ENCODE measurements at regions not wholly inside any gene's neighbourhood (a gene's known extent, or its start where the extent isn't known, plus 50 kb on each side); places are given as distances from the start of the nearest gene placed in this dataset.

DNA sequence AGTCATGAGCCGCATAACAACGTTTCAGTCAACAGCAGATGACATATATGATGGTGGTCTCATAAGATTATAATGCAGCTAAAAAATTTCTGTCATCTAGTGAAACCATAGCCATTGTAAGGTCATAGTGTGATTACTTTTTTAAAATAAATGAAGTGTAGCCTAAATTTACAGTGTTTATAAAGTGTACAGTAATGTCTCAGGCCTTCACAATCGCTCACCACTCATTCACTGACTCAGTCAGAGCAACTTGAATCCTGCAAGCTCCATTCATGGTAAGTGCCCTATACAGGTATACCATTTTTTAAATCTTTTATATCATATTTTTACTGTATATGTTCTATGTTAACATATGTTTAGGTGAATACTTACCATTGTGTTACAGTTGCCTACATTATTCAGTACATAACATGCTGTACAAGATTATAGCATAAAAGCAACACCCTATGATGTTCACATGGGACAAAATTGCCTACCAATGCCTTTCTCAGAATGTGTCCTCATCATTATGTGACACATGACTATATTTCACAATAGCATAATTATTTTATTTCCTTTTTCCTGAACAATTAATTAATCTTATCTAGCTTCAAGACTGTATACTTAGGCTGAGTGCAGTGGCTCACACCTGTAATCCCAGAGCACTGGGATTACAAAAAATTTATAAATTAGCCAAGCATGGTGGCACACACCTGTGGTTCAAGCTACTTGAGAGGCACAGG, 1115.9 kb upstream of the ZEB2 start:
- Histone ChIP-seq H3K4me1 (ENCODE audit: control insufficient read depth, extremely low read depth, insufficient read depth, low read length) (peaks cover 4% of the 10 kb centered on the region), H3K9ac (ENCODE audit: insufficient read depth, low read length) (no peak overlapping the region), H3K27ac (ENCODE audit: insufficient read depth, low read length) (no peak overlapping the region), H3K4me2 (ENCODE audit: extremely low read depth, insufficient read depth, low read length) (no peak overlapping the region), H3K79me2 (ENCODE audit: control insufficient read depth, insufficient read depth, low read length) (no peaks in the 10 kb centered on the region), H3K9me3 (ENCODE audit: control insufficient read depth, insufficient read depth, low read depth, low read length) (no peaks in the 10 kb centered on the region), H3K4me3 (replicated peaks in 1 of 4; ENCODE audit: control extremely low read depth in 1 of 4, insufficient read depth in 1 of 4, low read depth in 3 of 4, low read length in 4 of 4) (no peak overlapping the region), H3K36me3 (ENCODE audit: control insufficient read depth, insufficient read depth, low read length) (no peaks in the 10 kb centered on the region), H2AFZ (ENCODE audit: low read length) (no peak overlapping the region), H3K27me3 (ENCODE audit: control insufficient read depth, insufficient read depth, low read length) (no peaks in the 10 kb centered on the region), H4K20me1 (ENCODE audit: control insufficient read depth, extremely low read depth, insufficient read depth, low read length) (no peaks in the 10 kb centered on the region)
- TF ChIP-seq, protein P1, sequence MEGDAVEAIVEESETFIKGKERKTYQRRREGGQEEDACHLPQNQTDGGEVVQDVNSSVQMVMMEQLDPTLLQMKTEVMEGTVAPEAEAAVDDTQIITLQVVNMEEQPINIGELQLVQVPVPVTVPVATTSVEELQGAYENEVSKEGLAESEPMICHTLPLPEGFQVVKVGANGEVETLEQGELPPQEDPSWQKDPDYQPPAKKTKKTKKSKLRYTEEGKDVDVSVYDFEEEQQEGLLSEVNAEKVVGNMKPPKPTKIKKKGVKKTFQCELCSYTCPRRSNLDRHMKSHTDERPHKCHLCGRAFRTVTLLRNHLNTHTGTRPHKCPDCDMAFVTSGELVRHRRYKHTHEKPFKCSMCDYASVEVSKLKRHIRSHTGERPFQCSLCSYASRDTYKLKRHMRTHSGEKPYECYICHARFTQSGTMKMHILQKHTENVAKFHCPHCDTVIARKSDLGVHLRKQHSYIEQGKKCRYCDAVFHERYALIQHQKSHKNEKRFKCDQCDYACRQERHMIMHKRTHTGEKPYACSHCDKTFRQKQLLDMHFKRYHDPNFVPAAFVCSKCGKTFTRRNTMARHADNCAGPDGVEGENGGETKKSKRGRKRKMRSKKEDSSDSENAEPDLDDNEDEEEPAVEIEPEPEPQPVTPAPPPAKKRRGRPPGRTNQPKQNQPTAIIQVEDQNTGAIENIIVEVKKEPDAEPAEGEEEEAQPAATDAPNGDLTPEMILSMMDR (conservative IDR thresholded peaks at IDR 0.05 in 1 of 2, IDR thresholded peaks at IDR 0.05 in 1 of 2; ENCODE audit: low read depth in 1 of 2, low read length in 2 of 2): no peak
- TF ChIP-seq EZH2 (IDR thresholded peaks at IDR 0.05; ENCODE audit: low read length, missing control alignments): no peak
- peak in 1 of 2 donors; percentile 52 for DNase-seq (ENCODE audit: low read depth in 2 of 2)

DNA sequence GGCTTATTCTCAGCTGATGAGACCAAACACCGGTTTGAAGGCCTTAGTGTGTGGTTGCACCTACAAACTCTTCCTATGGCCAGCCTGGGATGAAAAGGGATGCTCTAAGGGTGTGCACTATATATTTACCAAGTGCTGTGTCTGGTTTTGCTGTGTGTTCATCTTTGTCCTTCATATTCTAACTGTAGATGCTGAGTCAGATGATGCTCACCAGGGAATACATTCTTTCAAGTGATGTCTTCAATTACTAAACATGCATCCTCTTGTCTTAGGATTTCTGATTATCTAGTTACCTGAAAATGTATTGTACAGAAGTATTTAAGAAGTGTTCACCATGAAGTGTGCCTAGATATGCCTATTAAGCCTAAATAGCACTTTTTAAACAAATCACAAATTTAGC, 1111.6 kb upstream of the ZEB2 start:
- no peak for DNase-seq (ENCODE audit: low read depth in 2 of 2)
- H3K4me1 ChIP-seq (ENCODE audit: control insufficient read depth, extremely low read depth, insufficient read depth, low read length): peaks cover 4% of the 10 kb centered on the region
- no peak overlapping the region for H2AFZ ChIP-seq (ENCODE audit: low read length)
- no peak overlapping the region for H3K4me3 ChIP-seq (replicated peaks in 1 of 4; ENCODE audit: control extremely low read depth in 1 of 4, insufficient read depth in 1 of 4, low read depth in 3 of 4, low read length in 4 of 4)
- H3K27ac ChIP-seq (ENCODE audit: insufficient read depth, low read length): no peak overlapping the region
- H3K27me3 ChIP-seq (ENCODE audit: control insufficient read depth, insufficient read depth, low read length): no peaks in the 10 kb centered on the region
- H3K79me2 ChIP-seq (ENCODE audit: control insufficient read depth, insufficient read depth, low read length): no peaks in the 10 kb centered on the region
- H3K36me3 ChIP-seq (ENCODE audit: control insufficient read depth, insufficient read depth, low read length): no peaks in the 10 kb centered on the region
- no peak overlapping the region for H3K4me2 ChIP-seq (ENCODE audit: extremely low read depth, insufficient read depth, low read length)
- H4K20me1 ChIP-seq (ENCODE audit: control insufficient read depth, extremely low read depth, insufficient read depth, low read length): no peaks in the 10 kb centered on the region
- H3K9ac ChIP-seq (ENCODE audit: insufficient read depth, low read length): no peak overlapping the region
- no peaks in the 10 kb centered on the region for H3K9me3 ChIP-seq (ENCODE audit: control insufficient read depth, insufficient read depth, low read depth, low read length)
- TF ChIP-seq EZH2 (IDR thresholded peaks at IDR 0.05; ENCODE audit: low read length, missing control alignments): no peak
- TF ChIP-seq, protein P1 (conservative IDR thresholded peaks at IDR 0.05 in 1 of 2, IDR thresholded peaks at IDR 0.05 in 1 of 2; ENCODE audit: low read depth in 1 of 2, low read length in 2 of 2): no peak

DNA sequence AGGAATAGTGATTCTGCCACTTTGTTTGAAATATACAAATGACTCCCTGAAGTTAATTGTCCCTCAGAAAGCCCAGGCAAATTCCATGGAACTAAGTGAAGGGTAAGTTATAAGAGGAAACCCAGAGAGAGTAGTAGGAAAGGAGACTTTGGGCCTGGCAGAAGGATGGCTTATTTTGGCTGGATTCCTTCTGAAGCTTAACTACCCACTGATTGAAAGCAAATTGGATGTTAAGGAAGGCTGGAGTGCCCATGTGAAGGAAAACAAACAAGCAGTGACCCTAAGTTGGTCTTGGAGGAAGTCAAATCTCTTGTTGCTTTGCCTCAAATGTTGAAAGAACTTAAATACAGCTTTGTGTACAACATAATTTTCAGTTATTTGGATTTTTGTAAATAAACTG, 1106.4 kb upstream of the ZEB2 start:
- H3K9ac ChIP-seq (ENCODE audit: insufficient read depth, low read length): no peak overlapping the region
- H3K36me3 ChIP-seq (ENCODE audit: control insufficient read depth, insufficient read depth, low read length): no peaks in the 10 kb centered on the region
- no peak for TF ChIP-seq EZH2 (IDR thresholded peaks at IDR 0.05; ENCODE audit: low read length, missing control alignments)
- TF ChIP-seq, protein P1 (conservative IDR thresholded peaks at IDR 0.05 in 1 of 2, IDR thresholded peaks at IDR 0.05 in 1 of 2; ENCODE audit: low read depth in 1 of 2, low read length in 2 of 2): no peak
- no peaks in the 10 kb centered on the region for H3K27me3 ChIP-seq (ENCODE audit: control insufficient read depth, insufficient read depth, low read length)
- H3K4me3 ChIP-seq (replicated peaks in 1 of 4; ENCODE audit: control extremely low read depth in 1 of 4, insufficient read depth in 1 of 4, low read depth in 3 of 4, low read length in 4 of 4): no peak overlapping the region
- no peaks in the 10 kb centered on the region for H3K4me1 ChIP-seq (ENCODE audit: control insufficient read depth, extremely low read depth, insufficient read depth, low read length)
- H3K27ac ChIP-seq (ENCODE audit: insufficient read depth, low read length): no peak overlapping the region
- no peaks in the 10 kb centered on the region for H3K79me2 ChIP-seq (ENCODE audit: control insufficient read depth, insufficient read depth, low read length)
- no peaks in the 10 kb centered on the region for H3K9me3 ChIP-seq (ENCODE audit: control insufficient read depth, insufficient read depth, low read depth, low read length)
- DNase-seq (ENCODE audit: low read depth in 2 of 2): no peak
- H2AFZ ChIP-seq (ENCODE audit: low read length): no peak overlapping the region
- no peaks in the 10 kb centered on the region for H4K20me1 ChIP-seq (ENCODE audit: control insufficient read depth, extremely low read depth, insufficient read depth, low read length)
- H3K4me2 ChIP-seq (ENCODE audit: extremely low read depth, insufficient read depth, low read length): no peak overlapping the region

Data from fibroblast of lung (primary cell).